ENCODE measurements at regions not wholly inside any gene's neighbourhood (a gene's known extent, or its start where the extent isn't known, plus 50 kb on each side); places are given as distances from the start of the nearest gene placed in this dataset.

GRCh38 chr4:144578681-144579080 lies 67.3 kb upstream of the HHIP start:
- Histone ChIP-seq H2BK12ac (ENCODE audit: low read length) (no peak overlapping the region), H3K36me3 (replicated peaks in 1 of 2; ENCODE audit: control insufficient read depth in 2 of 2, insufficient read depth in 2 of 2, low read length in 2 of 2) (no peaks in the 10 kb centered on the region), H2AFZ (ENCODE audit: low read length) (no peak overlapping the region), H3K14ac (ENCODE audit: low read length) (no peak overlapping the region), H3K9me3 (replicated peaks in 1 of 2; ENCODE audit: control insufficient read depth in 2 of 2, insufficient read depth in 1 of 2, low read depth in 1 of 2, low read length in 2 of 2) (peaks cover 0 to 7% of the 10 kb centered on the region in 2 donors), H4K91ac (ENCODE audit: low read depth, low read length, poor library complexity) (no peak overlapping the region), H2BK5ac (ENCODE audit: low read length) (no peak overlapping the region), H3K4me3 (ENCODE audit: low read length in 2 of 2) (no peak overlapping the region), H3K27ac (replicated peaks; ENCODE audit: low read length) (no peak overlapping the region), H2BK15ac (ENCODE audit: low read length) (no peak overlapping the region), H3K9ac (ENCODE audit: low read depth, low read length, poor library complexity) (no peak overlapping the region), H3K79me1 (ENCODE audit: low read depth, low read length) (no peaks in the 10 kb centered on the region), H2AK5ac (ENCODE audit: low read depth, low read length) (no peak overlapping the region), H3K18ac (ENCODE audit: low read length) (no peak overlapping the region), H3K4me1 (ENCODE audit: control insufficient read depth in 2 of 2, insufficient read depth in 1 of 2, low read depth in 1 of 2, low read length in 2 of 2) (no peaks in the 10 kb centered on the region), H2BK120ac (ENCODE audit: low read depth, low read length) (no peak overlapping the region), H3K4ac (ENCODE audit: low read length) (no peak overlapping the region), H4K8ac (ENCODE audit: low read depth, low read length) (no peak overlapping the region), H3K27me3 (ENCODE audit: control insufficient read depth in 3 of 3, insufficient read depth in 3 of 3, low read depth in 1 of 3, low read length in 3 of 3) (no peaks in the 10 kb centered on the region), H3K23ac (ENCODE audit: low read depth, low read length, poor library complexity) (no peak overlapping the region), H3K4me2 (ENCODE audit: insufficient read depth, low read length, poor library complexity, severe bottlenecking) (no peak overlapping the region)
- no CpG with 5 or more reads among the region's 4 CpGs for WGBS, 2 donors (ENCODE audit: extremely low coverage in 2 of 2, insufficient read length in 2 of 2, insufficient replicate concordance in 1 of 2)
- DNase-seq (ENCODE audit: low spot score) = no peak

DNA sequence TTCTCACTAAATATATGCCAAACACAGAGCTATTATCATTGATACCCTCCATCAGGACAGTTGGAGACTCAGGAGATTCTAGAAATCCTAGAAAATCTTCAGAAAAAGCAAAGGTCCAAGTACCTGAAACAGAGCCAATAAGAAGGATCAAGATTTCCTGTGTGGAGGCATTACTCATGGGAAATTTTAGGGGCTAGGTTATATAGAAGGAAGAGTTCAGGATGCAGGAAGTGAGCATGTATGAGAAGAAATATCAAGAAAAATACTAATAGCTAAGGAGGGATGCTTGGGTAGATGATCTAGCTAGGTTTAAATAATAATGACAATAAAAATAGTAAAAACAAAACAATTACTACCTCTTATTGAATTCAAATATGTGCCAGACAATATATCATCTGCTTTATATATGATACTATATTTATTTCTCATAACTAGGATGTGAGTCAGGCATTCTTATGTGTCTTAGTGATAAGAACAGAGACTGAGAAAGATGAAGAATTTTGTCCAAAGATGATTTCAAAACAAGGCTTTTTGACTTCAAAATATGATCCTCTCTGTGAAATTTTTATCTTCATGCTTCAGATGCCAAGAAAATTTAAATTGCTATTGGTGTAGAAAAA lies 66.4 kb upstream of the HHIP start:
- no peaks in the 10 kb centered on the region for H3K27me3 ChIP-seq (ENCODE audit: control insufficient read depth in 3 of 3, insufficient read depth in 3 of 3, low read depth in 1 of 3, low read length in 3 of 3)
- no peak for DNase-seq (ENCODE audit: low spot score)
- no peak overlapping the region for H3K4me2 ChIP-seq (ENCODE audit: insufficient read depth, low read length, poor library complexity, severe bottlenecking)
- H3K79me1 ChIP-seq (ENCODE audit: low read depth, low read length) = no peaks in the 10 kb centered on the region
- H3K18ac ChIP-seq (ENCODE audit: low read length) = no peak overlapping the region
- H2BK5ac ChIP-seq (ENCODE audit: low read length) = no peak overlapping the region
- no peak overlapping the region for H3K14ac ChIP-seq (ENCODE audit: low read length)
- no peak overlapping the region for H2BK12ac ChIP-seq (ENCODE audit: low read length)
- peaks cover 0 to 9% of the 10 kb centered on the region in 2 donors for H3K9me3 ChIP-seq (replicated peaks in 1 of 2; ENCODE audit: control insufficient read depth in 2 of 2, insufficient read depth in 1 of 2, low read depth in 1 of 2, low read length in 2 of 2)
- H4K91ac ChIP-seq (ENCODE audit: low read depth, low read length, poor library complexity) = no peak overlapping the region
- H2AFZ ChIP-seq (ENCODE audit: low read length) = no peak overlapping the region
- H2BK120ac ChIP-seq (ENCODE audit: low read depth, low read length) = no peak overlapping the region
- H3K27ac ChIP-seq (replicated peaks; ENCODE audit: low read length) = no peak overlapping the region
- no peaks in the 10 kb centered on the region for H3K36me3 ChIP-seq (replicated peaks in 1 of 2; ENCODE audit: control insufficient read depth in 2 of 2, insufficient read depth in 2 of 2, low read length in 2 of 2)
- no peak overlapping the region for H3K9ac ChIP-seq (ENCODE audit: low read depth, low read length, poor library complexity)
- H3K4me1 ChIP-seq (ENCODE audit: control insufficient read depth in 2 of 2, insufficient read depth in 1 of 2, low read depth in 1 of 2, low read length in 2 of 2) = no peaks in the 10 kb centered on the region
- H3K23ac ChIP-seq (ENCODE audit: low read depth, low read length, poor library complexity) = no peak overlapping the region
- H3K4me3 ChIP-seq (ENCODE audit: low read length in 2 of 2) = no peak overlapping the region
- no peak overlapping the region for H2AK5ac ChIP-seq (ENCODE audit: low read depth, low read length)
- no peak overlapping the region for H3K4ac ChIP-seq (ENCODE audit: low read length)
- H2BK15ac ChIP-seq (ENCODE audit: low read length) = no peak overlapping the region
- no peak overlapping the region for H4K8ac ChIP-seq (ENCODE audit: low read depth, low read length)

- H3K9me3 ChIP-seq (replicated peaks in 1 of 2; ENCODE audit: control insufficient read depth in 2 of 2, insufficient read depth in 1 of 2, low read depth in 1 of 2, low read length in 2 of 2) = peaks cover 0 to 11% of the 10 kb centered on the region in 2 donors
- H3K4me1 ChIP-seq (ENCODE audit: control insufficient read depth in 2 of 2, insufficient read depth in 1 of 2, low read depth in 1 of 2, low read length in 2 of 2) = no peaks in the 10 kb centered on the region
- H3K9ac ChIP-seq (ENCODE audit: low read depth, low read length, poor library complexity) = no peak overlapping the region
- no peak overlapping the region for H2BK12ac ChIP-seq (ENCODE audit: low read length)
- H2AFZ ChIP-seq (ENCODE audit: low read length) = no peak overlapping the region
- no peak overlapping the region for H3K4me3 ChIP-seq (ENCODE audit: low read length in 2 of 2)
- H2AK5ac ChIP-seq (ENCODE audit: low read depth, low read length) = no peak overlapping the region
- no peak overlapping the region for H3K23ac ChIP-seq (ENCODE audit: low read depth, low read length, poor library complexity)
- H3K79me1 ChIP-seq (ENCODE audit: low read depth, low read length) = no peaks in the 10 kb centered on the region
- H3K27me3 ChIP-seq (ENCODE audit: control insufficient read depth in 3 of 3, insufficient read depth in 3 of 3, low read depth in 1 of 3, low read length in 3 of 3) = no peaks in the 10 kb centered on the region
- H2BK15ac ChIP-seq (ENCODE audit: low read length) = no peak overlapping the region
- H2BK5ac ChIP-seq (ENCODE audit: low read length) = no peak overlapping the region
- no peaks in the 10 kb centered on the region for H3K36me3 ChIP-seq (replicated peaks in 1 of 2; ENCODE audit: control insufficient read depth in 2 of 2, insufficient read depth in 2 of 2, low read length in 2 of 2)
- H3K14ac ChIP-seq (ENCODE audit: low read length) = no peak overlapping the region
- no peak overlapping the region for H3K4me2 ChIP-seq (ENCODE audit: insufficient read depth, low read length, poor library complexity, severe bottlenecking)
- H3K27ac ChIP-seq (replicated peaks; ENCODE audit: low read length) = no peak overlapping the region
- no peak overlapping the region for H3K4ac ChIP-seq (ENCODE audit: low read length)
- no CpG with 5 or more reads among the region's 4 CpGs for WGBS, 2 donors (ENCODE audit: extremely low coverage in 2 of 2, insufficient read length in 2 of 2, insufficient replicate concordance in 1 of 2)
- H4K8ac ChIP-seq (ENCODE audit: low read depth, low read length) = no peak overlapping the region
- no peak overlapping the region for H3K18ac ChIP-seq (ENCODE audit: low read length)
- no peak for DNase-seq (ENCODE audit: low spot score)
- no peak overlapping the region for H2BK120ac ChIP-seq (ENCODE audit: low read depth, low read length)
- H4K91ac ChIP-seq (ENCODE audit: low read depth, low read length, poor library complexity) = no peak overlapping the region
Observed at GRCh38 chr4:144580430-144580829, 65.5 kb upstream of the HHIP start.

GRCh38 chr4:144582105-144582850 lies 63.7 kb upstream of the HHIP start:
- H2BK15ac ChIP-seq (ENCODE audit: low read length) = no peak overlapping the region
- no peak overlapping the region for H4K8ac ChIP-seq (ENCODE audit: low read depth, low read length)
- no peak overlapping the region for H3K4ac ChIP-seq (ENCODE audit: low read length)
- no peak for DNase-seq (ENCODE audit: low spot score)
- no CpG with 5 or more reads among the region's 7 CpGs for WGBS, 2 donors (ENCODE audit: extremely low coverage in 2 of 2, insufficient read length in 2 of 2, insufficient replicate concordance in 1 of 2)
- no peak overlapping the region for H3K4me2 ChIP-seq (ENCODE audit: insufficient read depth, low read length, poor library complexity, severe bottlenecking)
- H2AFZ ChIP-seq (ENCODE audit: low read length) = no peak overlapping the region
- H3K36me3 ChIP-seq (replicated peaks in 1 of 2; ENCODE audit: control insufficient read depth in 2 of 2, insufficient read depth in 2 of 2, low read length in 2 of 2) = no peaks in the 10 kb centered on the region
- no peak overlapping the region for H3K9ac ChIP-seq (ENCODE audit: low read depth, low read length, poor library complexity)
- H2BK5ac ChIP-seq (ENCODE audit: low read length) = no peak overlapping the region
- H3K4me3 ChIP-seq (ENCODE audit: low read length in 2 of 2) = no peak overlapping the region
- H3K23ac ChIP-seq (ENCODE audit: low read depth, low read length, poor library complexity) = no peak overlapping the region
- H3K18ac ChIP-seq (ENCODE audit: low read length) = no peak overlapping the region
- no peak overlapping the region for H2AK5ac ChIP-seq (ENCODE audit: low read depth, low read length)
- no peak overlapping the region for H4K91ac ChIP-seq (ENCODE audit: low read depth, low read length, poor library complexity)
- H2BK120ac ChIP-seq (ENCODE audit: low read depth, low read length) = no peak overlapping the region
- no peak overlapping the region for H3K14ac ChIP-seq (ENCODE audit: low read length)
- H3K79me1 ChIP-seq (ENCODE audit: low read depth, low read length) = no peaks in the 10 kb centered on the region
- H3K4me1 ChIP-seq (ENCODE audit: control insufficient read depth in 2 of 2, insufficient read depth in 1 of 2, low read depth in 1 of 2, low read length in 2 of 2) = no peaks in the 10 kb centered on the region
- no peaks in the 10 kb centered on the region for H3K27me3 ChIP-seq (ENCODE audit: control insufficient read depth in 3 of 3, insufficient read depth in 3 of 3, low read depth in 1 of 3, low read length in 3 of 3)
- no peak overlapping the region for H2BK12ac ChIP-seq (ENCODE audit: low read length)
- peaks cover 0 to 11% of the 10 kb centered on the region in 2 donors for H3K9me3 ChIP-seq (replicated peaks in 1 of 2; ENCODE audit: control insufficient read depth in 2 of 2, insufficient read depth in 1 of 2, low read depth in 1 of 2, low read length in 2 of 2)
- H3K27ac ChIP-seq (replicated peaks; ENCODE audit: low read length) = no peak overlapping the region
